ENCODE measurements at regions not wholly inside any gene's neighbourhood (a gene's known extent, or its start where the extent isn't known, plus 50 kb on each side); places are given as distances from the start of the nearest gene placed in this dataset.

DNA sequence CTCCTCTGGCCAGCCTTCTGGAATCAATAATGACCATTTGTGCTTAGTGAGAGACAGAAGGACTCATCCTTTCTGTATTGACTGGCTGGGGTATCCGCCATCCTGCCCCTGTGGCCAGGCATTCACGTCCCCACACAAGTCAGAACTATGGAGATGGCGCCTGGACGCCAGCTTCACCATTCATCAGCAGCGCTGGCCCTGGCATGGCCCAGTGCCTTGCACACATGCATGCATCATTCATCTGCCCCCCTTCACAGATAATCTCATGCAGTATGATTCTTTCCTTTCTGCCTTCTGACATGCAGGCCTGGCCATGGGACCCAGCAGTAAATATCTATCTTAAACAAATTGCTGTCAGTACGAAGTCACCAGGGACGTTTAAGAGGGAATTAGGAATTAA, 114.8 kb upstream of the MKI67 start:
- no peaks in the 10 kb centered on the region for H3K79me2 ChIP-seq (ENCODE audit: insufficient read depth, low read length)

More for the DNA sequence above, 114.8 kb upstream of the MKI67 start:
- FAIRE-seq (no peak), ATAC-seq (no peak), DNase-seq (ENCODE audit: low spot score) (no peak)
- H3K27me3 ChIP-seq (ENCODE audit: control insufficient read depth in 1 of 2, insufficient read depth in 2 of 2, low read length in 2 of 2), result peaks cover 4 to 5% of the 10 kb centered on the region in 2 experiments; a peak in 2 of 5 replicates
- no peak for TF ChIP-seq ZNF34 (CRISPR knock-in tag; IDR thresholded peaks at IDR 0.05; ENCODE audit: borderline replicate concordance)
- no peak for TF ChIP-seq ELF1 (CRISPR knock-in tag; IDR thresholded peaks at IDR 0.05)
- no peak for TF ChIP-seq PHF21A (CRISPR knock-in tag; IDR thresholded peaks at IDR 0.05)
- no peak for TF ChIP-seq ZBTB21 (CRISPR knock-in tag; IDR thresholded peaks at IDR 0.05)
- no peak for TF ChIP-seq POLR2G (IDR thresholded peaks at IDR 0.05; ENCODE audit: low read depth, low read length)
- no peak for TF ChIP-seq NR2F1 (CRISPR knock-in tag; IDR thresholded peaks at IDR 0.05)
- TF ChIP-seq, protein P1, sequence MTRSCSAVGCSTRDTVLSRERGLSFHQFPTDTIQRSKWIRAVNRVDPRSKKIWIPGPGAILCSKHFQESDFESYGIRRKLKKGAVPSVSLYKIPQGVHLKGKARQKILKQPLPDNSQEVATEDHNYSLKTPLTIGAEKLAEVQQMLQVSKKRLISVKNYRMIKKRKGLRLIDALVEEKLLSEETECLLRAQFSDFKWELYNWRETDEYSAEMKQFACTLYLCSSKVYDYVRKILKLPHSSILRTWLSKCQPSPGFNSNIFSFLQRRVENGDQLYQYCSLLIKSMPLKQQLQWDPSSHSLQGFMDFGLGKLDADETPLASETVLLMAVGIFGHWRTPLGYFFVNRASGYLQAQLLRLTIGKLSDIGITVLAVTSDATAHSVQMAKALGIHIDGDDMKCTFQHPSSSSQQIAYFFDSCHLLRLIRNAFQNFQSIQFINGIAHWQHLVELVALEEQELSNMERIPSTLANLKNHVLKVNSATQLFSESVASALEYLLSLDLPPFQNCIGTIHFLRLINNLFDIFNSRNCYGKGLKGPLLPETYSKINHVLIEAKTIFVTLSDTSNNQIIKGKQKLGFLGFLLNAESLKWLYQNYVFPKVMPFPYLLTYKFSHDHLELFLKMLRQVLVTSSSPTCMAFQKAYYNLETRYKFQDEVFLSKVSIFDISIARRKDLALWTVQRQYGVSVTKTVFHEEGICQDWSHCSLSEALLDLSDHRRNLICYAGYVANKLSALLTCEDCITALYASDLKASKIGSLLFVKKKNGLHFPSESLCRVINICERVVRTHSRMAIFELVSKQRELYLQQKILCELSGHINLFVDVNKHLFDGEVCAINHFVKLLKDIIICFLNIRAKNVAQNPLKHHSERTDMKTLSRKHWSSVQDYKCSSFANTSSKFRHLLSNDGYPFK (CRISPR knock-in tag; IDR thresholded peaks at IDR 0.05; ENCODE audit: borderline replicate concordance), result no peak
- TF ChIP-seq NFE2L1 (CRISPR knock-in tag; IDR thresholded peaks at IDR 0.05; ENCODE audit: borderline replicate concordance), result no peak
- TF ChIP-seq, protein P2, sequence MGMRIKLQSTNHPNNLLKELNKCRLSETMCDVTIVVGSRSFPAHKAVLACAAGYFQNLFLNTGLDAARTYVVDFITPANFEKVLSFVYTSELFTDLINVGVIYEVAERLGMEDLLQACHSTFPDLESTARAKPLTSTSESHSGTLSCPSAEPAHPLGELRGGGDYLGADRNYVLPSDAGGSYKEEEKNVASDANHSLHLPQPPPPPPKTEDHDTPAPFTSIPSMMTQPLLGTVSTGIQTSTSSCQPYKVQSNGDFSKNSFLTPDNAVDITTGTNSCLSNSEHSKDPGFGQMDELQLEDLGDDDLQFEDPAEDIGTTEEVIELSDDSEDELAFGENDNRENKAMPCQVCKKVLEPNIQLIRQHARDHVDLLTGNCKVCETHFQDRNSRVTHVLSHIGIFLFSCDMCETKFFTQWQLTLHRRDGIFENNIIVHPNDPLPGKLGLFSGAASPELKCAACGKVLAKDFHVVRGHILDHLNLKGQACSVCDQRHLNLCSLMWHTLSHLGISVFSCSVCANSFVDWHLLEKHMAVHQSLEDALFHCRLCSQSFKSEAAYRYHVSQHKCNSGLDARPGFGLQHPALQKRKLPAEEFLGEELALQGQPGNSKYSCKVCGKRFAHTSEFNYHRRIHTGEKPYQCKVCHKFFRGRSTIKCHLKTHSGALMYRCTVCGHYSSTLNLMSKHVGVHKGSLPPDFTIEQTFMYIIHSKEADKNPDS (CRISPR knock-in tag; IDR thresholded peaks at IDR 0.05), result no peak
- TF ChIP-seq ZNF383 (CRISPR knock-in tag; IDR thresholded peaks at IDR 0.05; ENCODE audit: borderline replicate concordance), result no peak
- no peak for TF ChIP-seq ZNF317 (CRISPR knock-in tag; IDR thresholded peaks at IDR 0.05)
- no peak for TF ChIP-seq TSC22D2 (CRISPR knock-in tag; IDR thresholded peaks at IDR 0.05; ENCODE audit: borderline replicate concordance)
- TF ChIP-seq ZMYM3 (CRISPR knock-in tag; IDR thresholded peaks at IDR 0.05), result no peak
- TF ChIP-seq RFXANK (CRISPR knock-in tag; IDR thresholded peaks at IDR 0.05), result no peak
- TF ChIP-seq, protein P3, sequence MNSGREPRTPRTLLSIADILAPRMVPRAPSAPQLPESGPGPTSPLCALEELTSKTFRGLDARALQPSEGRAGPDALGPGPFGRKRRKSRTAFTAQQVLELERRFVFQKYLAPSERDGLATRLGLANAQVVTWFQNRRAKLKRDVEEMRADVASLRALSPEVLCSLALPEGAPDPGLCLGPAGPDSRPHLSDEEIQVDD (CRISPR knock-in tag; IDR thresholded peaks at IDR 0.05; ENCODE audit: borderline replicate concordance), result no peak
- no peak for TF ChIP-seq RBM22 (optimal IDR thresholded peaks at IDR 0.05; ENCODE audit: low read length)
- TF ChIP-seq NR1H2 (CRISPR knock-in tag; IDR thresholded peaks at IDR 0.05; ENCODE audit: borderline replicate concordance, low read depth), result no peak
- TF ChIP-seq POLR2AphosphoS5 (IDR thresholded peaks at IDR 0.05; ENCODE audit: low read depth, low read length), result no peak
- TF ChIP-seq ATRX (CRISPR knock-in tag; IDR thresholded peaks at IDR 0.05; ENCODE audit: borderline replicate concordance), result no peak
- TF ChIP-seq ZNF761 (CRISPR knock-in tag; conservative IDR thresholded peaks at IDR 0.05), result no peak
- no peak overlapping the region for H3K9ac ChIP-seq (ENCODE audit: insufficient read depth, low read depth, low read length)
- H2AFZ ChIP-seq (ENCODE audit: low read length), result no peak overlapping the region
- in situ Hi-C loops (cut with HindIII; ENCODE audit: extremely low pct_ligation_motif_present, low pct_unique_long_range_greater_than_20kb) (no loop called here), intact Hi-C loops (cut with micrococcal nuclease; ENCODE audit: unreplicated experiment) (no loop called here)
- no peak overlapping the region for H3K27ac ChIP-seq (ENCODE audit: extremely low read length, insufficient read depth, low read length)
- WGBS (ENCODE audit: low lambda C conversion rate), result 54% methylated on average over 6 of the region's 7 CpGs
- no peaks in the 10 kb centered on the region for H3K9me3 ChIP-seq (ENCODE audit: low read length)
- H3K4me1 ChIP-seq (ENCODE audit: insufficient read depth, low read length), result no peaks in the 10 kb centered on the region
- H3K4me3 ChIP-seq (replicated peaks in 1 of 3; ENCODE audit: insufficient read depth in 1 of 3, low read depth in 2 of 3, low read length in 3 of 3), result no peak overlapping the region
- no peak overlapping the region for H3K4me2 ChIP-seq (ENCODE audit: low read depth, low read length)
- CTCF ChIA-PET (ENCODE audit: low intra/inter-chr PET ratio, low total read pairs), result no interaction called here
- H4K20me1 ChIP-seq (ENCODE audit: insufficient read depth, low read length), result no peaks in the 10 kb centered on the region
- POLR2A ChIA-PET, result no interaction called here
- H3K36me3 ChIP-seq (replicated peaks in 1 of 2; ENCODE audit: control insufficient read depth in 1 of 2, insufficient read depth in 2 of 2, low read length in 2 of 2), result no peaks in the 10 kb centered on the region
- BruUV-seq (replicated peaks), result no TSS peak

All from HepG2 (cell line).